ENCODE measurements at regions not wholly inside any gene's neighbourhood (a gene's known extent, or its start where the extent isn't known, plus 50 kb on each side); places are given as distances from the start of the nearest gene placed in this dataset.

- Mint-ChIP-seq H3K36me3 (ENCODE audit: insufficient read depth, unreplicated experiment) (no peaks in the 10 kb centered on the region), H3K9me3 (ENCODE audit: low read depth, unreplicated experiment) (peaks cover 21% of the 10 kb centered on the region), H3K4me3 (ENCODE audit: low read depth, unreplicated experiment) (no peak overlapping the region), H3K27me3 (ENCODE audit: unreplicated experiment) (no peaks in the 10 kb centered on the region), H3K27ac (ENCODE audit: unreplicated experiment) (no peak overlapping the region), H3K4me1 (ENCODE audit: low read depth, unreplicated experiment) (no peaks in the 10 kb centered on the region)
- no TSS peak for BruUV-seq (replicated peaks)
- no peak for TF ChIP-seq CTCF (IDR thresholded peaks at IDR 0.05; ENCODE audit: unreplicated experiment)
- CTCF ChIA-PET = no interaction called here
- intact Hi-C loops (cut with micrococcal nuclease; ENCODE audit: unreplicated experiment) = no loop called here
- DNase-seq = no peak
Observed at GRCh38 chr15:94744080-94744793, 512.9 kb downstream of the MCTP2 start.

- TF ChIP-seq CTCF (IDR thresholded peaks at IDR 0.05; ENCODE audit: unreplicated experiment) = no peak
- H3K9me3 Mint-ChIP-seq (ENCODE audit: low read depth, unreplicated experiment) = peaks cover 21% of the 10 kb centered on the region
- no peak overlapping the region for H3K27ac Mint-ChIP-seq (ENCODE audit: unreplicated experiment)
- no peaks in the 10 kb centered on the region for H3K27me3 Mint-ChIP-seq (ENCODE audit: unreplicated experiment)
- no TSS peak for BruUV-seq (replicated peaks)
- DNase-seq = no peak
- H3K36me3 Mint-ChIP-seq (ENCODE audit: insufficient read depth, unreplicated experiment) = no peaks in the 10 kb centered on the region
- CTCF ChIA-PET = no interaction called here
- H3K4me3 Mint-ChIP-seq (ENCODE audit: low read depth, unreplicated experiment) = no peak overlapping the region
- H3K4me1 Mint-ChIP-seq (ENCODE audit: low read depth, unreplicated experiment) = no peaks in the 10 kb centered on the region
- intact Hi-C loops (cut with micrococcal nuclease; ENCODE audit: unreplicated experiment) = no loop called here
Observed at GRCh38 chr15:94745371-94745770, 514.0 kb downstream of the MCTP2 start.

GRCh38 chr15:94747510-94747909 lies 516.1 kb downstream of the MCTP2 start:
- Mint-ChIP-seq H3K4me3 (ENCODE audit: low read depth, unreplicated experiment) (no peak overlapping the region), H3K4me1 (ENCODE audit: low read depth, unreplicated experiment) (no peaks in the 10 kb centered on the region), H3K9me3 (ENCODE audit: low read depth, unreplicated experiment) (peaks cover 27% of the 10 kb centered on the region), H3K27me3 (ENCODE audit: unreplicated experiment) (no peaks in the 10 kb centered on the region), H3K36me3 (ENCODE audit: insufficient read depth, unreplicated experiment) (no peaks in the 10 kb centered on the region), H3K27ac (ENCODE audit: unreplicated experiment) (no peak overlapping the region)
- BruUV-seq (replicated peaks) = no TSS peak
- no peak for DNase-seq
- intact Hi-C loops (cut with micrococcal nuclease; ENCODE audit: unreplicated experiment) = no loop called here
- TF ChIP-seq CTCF (IDR thresholded peaks at IDR 0.05; ENCODE audit: unreplicated experiment) = no peak
- CTCF ChIA-PET = no interaction called here

DNA sequence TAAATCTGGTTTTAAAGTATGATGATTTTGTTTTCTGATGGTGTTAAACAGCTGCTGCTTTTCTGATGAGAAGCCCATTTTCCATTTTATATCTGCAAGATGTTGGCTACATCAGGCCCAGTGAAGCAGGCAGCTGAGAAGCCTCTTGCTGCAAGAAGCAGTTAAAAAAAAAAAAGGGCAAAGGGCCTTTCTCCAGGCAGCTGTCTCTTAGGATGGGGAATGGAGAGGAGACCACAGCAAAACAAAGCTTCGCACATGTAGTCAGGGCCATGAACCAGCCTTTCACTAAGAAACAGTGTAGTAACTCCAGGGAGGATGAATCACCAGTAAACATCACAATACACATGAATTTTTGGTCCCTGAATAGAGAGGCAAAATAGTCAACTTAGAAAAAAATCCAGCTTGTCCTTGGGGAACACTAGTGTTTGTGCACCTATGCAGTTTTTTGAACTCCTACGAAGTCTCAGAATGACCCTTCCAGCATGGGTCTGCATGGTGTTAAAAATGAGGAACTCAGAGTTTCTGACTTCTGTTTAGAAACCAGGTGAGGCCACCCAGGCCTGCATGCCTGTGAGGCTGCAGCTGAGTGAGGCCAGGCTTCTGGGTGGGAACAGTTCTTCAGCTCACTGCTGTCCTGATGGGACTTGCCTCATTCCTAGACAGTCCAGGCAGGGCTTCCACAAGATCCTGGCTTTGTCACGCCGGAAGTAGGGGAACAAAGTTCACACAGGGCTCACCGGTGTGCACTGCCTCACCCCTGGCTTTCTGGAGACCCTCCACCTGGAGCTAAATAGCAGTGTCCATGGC lies 518.7 kb downstream of the MCTP2 start:
- no peaks in the 10 kb centered on the region for H3K4me1 Mint-ChIP-seq (ENCODE audit: low read depth, unreplicated experiment)
- no peak for DNase-seq
- BruUV-seq (replicated peaks) = no TSS peak
- no peaks in the 10 kb centered on the region for H3K36me3 Mint-ChIP-seq (ENCODE audit: insufficient read depth, unreplicated experiment)
- CTCF ChIA-PET = no interaction called here
- no peaks in the 10 kb centered on the region for H3K27me3 Mint-ChIP-seq (ENCODE audit: unreplicated experiment)
- intact Hi-C loops (cut with micrococcal nuclease; ENCODE audit: unreplicated experiment) = no loop called here
- H3K9me3 Mint-ChIP-seq (ENCODE audit: low read depth, unreplicated experiment) = peaks cover 35% of the 10 kb centered on the region
- no peak overlapping the region for H3K27ac Mint-ChIP-seq (ENCODE audit: unreplicated experiment)
- no peak overlapping the region for H3K4me3 Mint-ChIP-seq (ENCODE audit: low read depth, unreplicated experiment)
- no peak for TF ChIP-seq CTCF (IDR thresholded peaks at IDR 0.05; ENCODE audit: unreplicated experiment)

Data from Calu3 (cell line).